ENCODE measurements at regions not wholly inside any gene's neighbourhood (a gene's known extent, or its start where the extent isn't known, plus 50 kb on each side); places are given as distances from the start of the nearest gene placed in this dataset.
"Not testable (repeated sequence)": the region's sequence is repeated elsewhere in the genome, so short reads cannot be mapped to it uniquely, and the experiment has no call there.

DNA sequence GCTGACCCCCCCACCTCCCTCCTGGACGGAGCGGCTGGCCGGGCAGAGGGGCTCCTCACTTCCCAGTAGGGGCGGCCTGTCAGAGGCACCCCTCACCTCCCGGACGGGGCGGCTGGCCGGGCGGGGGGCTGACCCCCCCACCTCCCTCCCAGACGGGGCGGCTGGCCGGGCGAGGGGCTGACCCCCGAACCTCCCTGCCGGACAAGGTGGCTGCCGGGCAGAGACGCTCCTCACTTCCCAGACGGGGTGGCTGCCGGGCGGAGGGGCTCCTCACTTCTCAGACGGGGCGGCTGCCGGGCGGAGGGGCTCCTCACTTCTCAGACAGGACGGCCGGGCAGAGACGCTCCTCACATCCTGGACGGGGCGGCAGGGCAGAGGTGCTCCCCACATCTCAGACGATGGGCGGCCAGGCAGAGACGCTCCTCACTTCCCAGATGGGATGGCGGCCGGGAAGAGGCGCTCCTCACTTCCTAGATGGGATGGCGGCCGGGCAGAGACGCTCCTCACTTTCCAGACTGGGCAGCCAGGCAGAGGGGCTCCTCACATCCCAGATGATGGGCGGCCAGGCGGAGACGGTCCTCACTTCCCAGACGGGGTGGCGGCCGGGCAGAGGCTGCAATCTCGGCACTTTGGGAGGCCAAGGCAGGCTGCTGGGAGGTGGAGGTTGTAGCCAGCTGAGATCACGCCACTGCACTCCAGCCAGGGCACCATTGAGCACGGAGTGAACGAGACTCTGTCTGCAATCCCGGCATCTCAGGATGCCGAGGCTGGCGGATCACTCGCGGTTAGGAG, 66.2 kb upstream of the PAPPA2 start:
- TF ChIP-seq, protein P1, sequence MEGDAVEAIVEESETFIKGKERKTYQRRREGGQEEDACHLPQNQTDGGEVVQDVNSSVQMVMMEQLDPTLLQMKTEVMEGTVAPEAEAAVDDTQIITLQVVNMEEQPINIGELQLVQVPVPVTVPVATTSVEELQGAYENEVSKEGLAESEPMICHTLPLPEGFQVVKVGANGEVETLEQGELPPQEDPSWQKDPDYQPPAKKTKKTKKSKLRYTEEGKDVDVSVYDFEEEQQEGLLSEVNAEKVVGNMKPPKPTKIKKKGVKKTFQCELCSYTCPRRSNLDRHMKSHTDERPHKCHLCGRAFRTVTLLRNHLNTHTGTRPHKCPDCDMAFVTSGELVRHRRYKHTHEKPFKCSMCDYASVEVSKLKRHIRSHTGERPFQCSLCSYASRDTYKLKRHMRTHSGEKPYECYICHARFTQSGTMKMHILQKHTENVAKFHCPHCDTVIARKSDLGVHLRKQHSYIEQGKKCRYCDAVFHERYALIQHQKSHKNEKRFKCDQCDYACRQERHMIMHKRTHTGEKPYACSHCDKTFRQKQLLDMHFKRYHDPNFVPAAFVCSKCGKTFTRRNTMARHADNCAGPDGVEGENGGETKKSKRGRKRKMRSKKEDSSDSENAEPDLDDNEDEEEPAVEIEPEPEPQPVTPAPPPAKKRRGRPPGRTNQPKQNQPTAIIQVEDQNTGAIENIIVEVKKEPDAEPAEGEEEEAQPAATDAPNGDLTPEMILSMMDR (IDR thresholded peaks at IDR 0.05; ENCODE audit: insufficient read depth, low read length, poor library complexity, severe bottlenecking), result not testable (repeated sequence)
- not testable (repeated sequence) for TF ChIP-seq EZH2phosphoT487 (conservative IDR thresholded peaks at IDR 0.05; ENCODE audit: low read length)

All from SU-DHL-6 (cell line).